H1 (cell line): ENCODE measurements at regions not wholly inside any gene's neighbourhood (a gene's known extent, or its start where the extent isn't known, plus 50 kb on each side); places are given as distances from the start of the nearest gene placed in this dataset.

Experiments
- CTCF ChIA-PET: fragments of 300-600 bp; sonication (Branson Sonifier 250); formaldehyde crosslinking; loops from one replicate; lab custom pipeline; 2021; ENCODE audit not compliant: partially characterized antibody; lab: Charles Lee
- POLR2A ChIA-PET: fragments of 300-600 bp; sonication (Branson Sonifier 250); formaldehyde crosslinking; loops from one replicate; lab custom pipeline; 2021; ENCODE audit warnings: inconsistent platforms; ENCODE audit not compliant: partially characterized antibody; lab: Charles Lee
- DNase-seq, 2 experiments: peaks; one replicate each; pipeline versions ENCODE4 v3.0.0 to v3.0.0-alpha.2; 2010 to 2022; ENCODE audit warnings: low spot score in 2 of 2, low read depth in 1 of 2, mixed read lengths in 1 of 2
- FAIRE-seq: peaks from 2 replicates; lab custom pipeline; 2011; peaks lifted over from hg19 to GRCh38; lab: Jason Lieb, UNC
- H2AFZ ChIP-seq: 2 replicates; pipeline ENCODE4 v1.8.1; 2012; ENCODE audit warnings: low read length, inconsistent platforms
- H2AK5ac ChIP-seq: 2 replicates; pipeline ENCODE4 v1.6.1; 2013; ENCODE audit warnings: low read depth, low read length
- H2BK120ac ChIP-seq: replicated peaks from 2 replicates; pipeline ENCODE3; 2013; ENCODE audit warnings: low read depth, low read length, inconsistent platforms
- H2BK12ac ChIP-seq: 2 replicates; pipeline ENCODE4 v1.6.1; 2013; ENCODE audit warnings: low read depth, low read length
- H2BK15ac ChIP-seq: 2 replicates; pipeline ENCODE4 v1.6.1; 2013; ENCODE audit warnings: low read length
- H2BK20ac ChIP-seq: 2 replicates; pipeline ENCODE4 v1.6.1; 2013; ENCODE audit warnings: low read length
- H2BK5ac ChIP-seq: 2 replicates; pipeline ENCODE4 v1.6.1; 2013; ENCODE audit warnings: low read depth, low read length
- H3K14ac ChIP-seq: 2 replicates; pipeline ENCODE4 v1.6.1; 2013; ENCODE audit warnings: inconsistent platforms; ENCODE audit not compliant: insufficient read length
- H3K18ac ChIP-seq: 2 replicates; pipeline ENCODE4 v1.6.1; 2013; ENCODE audit warnings: low read length; ENCODE audit errors: extremely low read depth
- H3K23ac ChIP-seq: 2 replicates; pipeline ENCODE4 v1.6.1; 2013; ENCODE audit warnings: inconsistent platforms; ENCODE audit not compliant: insufficient read length
- H3K23me2 ChIP-seq: 2 replicates; pipeline ENCODE4 v1.6.1; 2013; ENCODE audit warnings: low read depth, low read length
- H3K27ac ChIP-seq: 2 replicates; pipeline ENCODE4 v1.6.1; 2011; ENCODE audit warnings: low read depth, low read length, inconsistent platforms
- H3K27me3 ChIP-seq, 4 experiments: replicated peaks in 1 of 4; 1 replicate in 1 of 4; 2 replicates in 3 of 4; pipeline versions ENCODE4 v1.6.1 to v1.8.1; 2011 to 2013; ENCODE audit warnings: low read length in 3 of 4, mild to moderate bottlenecking in 3 of 4, inconsistent platforms in 2 of 4, mixed read lengths in 2 of 4, moderate library complexity in 1 of 4; ENCODE audit not compliant: control insufficient read depth in 3 of 4, insufficient read depth in 3 of 4; ENCODE audit errors: extremely low read depth in 1 of 4
- H3K36me3 ChIP-seq, 4 experiments: 2 replicates each; pipeline versions ENCODE4 v1.6.1 to v1.8.1; 2011 to 2013; ENCODE audit warnings: mild to moderate bottlenecking in 4 of 4, low read length in 3 of 4, moderate library complexity in 2 of 4, control low read depth in 1 of 4, inconsistent platforms in 1 of 4; ENCODE audit not compliant: insufficient read depth in 4 of 4, control insufficient read depth in 2 of 4
- H3K4ac ChIP-seq: replicated peaks from 2 replicates; pipeline ENCODE3; 2013; ENCODE audit warnings: low read length, low read depth, mixed read lengths, inconsistent platforms; ENCODE audit not compliant: insufficient read length
- H3K4me1 ChIP-seq, 4 experiments: replicated peaks in 1 of 4; 1 replicate in 1 of 4; 2 replicates in 3 of 4; pipeline versions ENCODE4 v1.6.1 to v1.8.1; 2011 to 2013; ENCODE audit warnings: low read length in 3 of 4, inconsistent platforms in 2 of 4, mixed read lengths in 1 of 4; ENCODE audit not compliant: insufficient read depth in 4 of 4, control insufficient read depth in 3 of 4
- H3K4me2 ChIP-seq, 2 experiments: 2 replicates each; pipeline versions ENCODE4 v1.6.1 to v1.8.1; 2011 to 2013; ENCODE audit warnings: low read depth in 2 of 2, low read length in 2 of 2, control low read depth in 1 of 2, inconsistent platforms in 1 of 2, mild to moderate bottlenecking in 1 of 2; ENCODE audit not compliant: insufficient read depth in 1 of 2
- H3K4me3 ChIP-seq, 4 experiments: fragments of 200-600, 300-600 bp in 1 of 4; sonication (generic), shearing (Covaris generic), sonication (Bioruptor Twin) in 1 of 4; 2 replicates each; pipeline versions ENCODE4 v1.5.1 to v1.8.1; 2011 to 2016; ENCODE audit warnings: low read length in 4 of 4, low read depth in 3 of 4, control low read depth in 2 of 4, inconsistent platforms in 2 of 4, mild to moderate bottlenecking in 2 of 4, mixed read lengths in 1 of 4, moderate library complexity in 1 of 4; ENCODE audit not compliant: insufficient read depth in 2 of 4; ENCODE audit errors: extremely low read depth in 1 of 4
- H3K56ac ChIP-seq: replicated peaks from 2 replicates; pipeline ENCODE3; 2013; ENCODE audit warnings: low read depth, mild to moderate bottlenecking, mixed read lengths, low read length, inconsistent platforms; ENCODE audit not compliant: insufficient read length
- H3K79me1 ChIP-seq: 2 replicates; pipeline ENCODE4 v1.6.1; 2013; ENCODE audit warnings: low read depth, low read length, control low read depth
- H3K79me2 ChIP-seq, 2 experiments: 2 replicates each; pipeline versions ENCODE4 v1.6.1 to v1.8.1; 2012 to 2013; ENCODE audit warnings: low read length in 2 of 2, mild to moderate bottlenecking in 2 of 2, inconsistent platforms in 1 of 2; ENCODE audit not compliant: insufficient read depth in 2 of 2, control insufficient read depth in 1 of 2
- H3K9ac ChIP-seq, 4 experiments: replicated peaks in 1 of 4; 1 replicate in 1 of 4; 2 replicates in 3 of 4; pipeline versions ENCODE4 v1.6.1 to v1.8.1; 2011 to 2013; ENCODE audit warnings: low read depth in 3 of 4, low read length in 3 of 4, control low read depth in 2 of 4, mild to moderate bottlenecking in 2 of 4, moderate library complexity in 2 of 4, inconsistent platforms in 1 of 4; ENCODE audit errors: extremely low read depth in 1 of 4
- H3K9me3 ChIP-seq, 2 experiments: 2 replicates each; pipeline versions ENCODE4 v1.6.1 to v1.8.1; 2012 to 2013; ENCODE audit warnings: mild to moderate bottlenecking in 2 of 2, moderate library complexity in 2 of 2, control low read depth in 1 of 2, inconsistent platforms in 1 of 2, low read depth in 1 of 2, low read length in 1 of 2, mixed read lengths in 1 of 2; ENCODE audit not compliant: insufficient read depth in 2 of 2
- H4K20me1 ChIP-seq, 2 experiments: replicated peaks in 1 of 2; 2 replicates each; pipeline versions ENCODE3 to v1.8.1; 2011 to 2013; ENCODE audit warnings: inconsistent platforms in 2 of 2, low read length in 2 of 2, mild to moderate bottlenecking in 1 of 2; ENCODE audit not compliant: insufficient read depth in 2 of 2, control insufficient read depth in 1 of 2
- H4K5ac ChIP-seq: 2 replicates; pipeline ENCODE4 v1.6.1; 2013; ENCODE audit warnings: low read length, low read depth, mixed read lengths, inconsistent platforms; ENCODE audit not compliant: insufficient read length
- H4K8ac ChIP-seq: 2 replicates; pipeline ENCODE4 v1.8.0; 2013; ENCODE audit warnings: mild to moderate bottlenecking, moderate library complexity, low read length, inconsistent platforms; ENCODE audit not compliant: insufficient read depth; ENCODE audit errors: extremely low read depth
- H4K91ac ChIP-seq: replicated peaks from 2 replicates; pipeline ENCODE3; 2013; ENCODE audit warnings: low read length, mixed read lengths, inconsistent platforms; ENCODE audit not compliant: insufficient read length
- ASH2L ChIP-seq: fragments of 200-600, 300-600 bp; sonication (generic); IDR thresholded peaks from one replicate; pipeline ENCODE4 v1.7.1; 2017; ENCODE audit warnings: low read length
- CBX8 ChIP-seq: fragments of 300-800, 300-1000 bp; sonication (generic); IDR thresholded peaks from 2 replicates; pipeline ENCODE4 v1.7.1; 2016; ENCODE audit warnings: low read depth, low read length, borderline replicate concordance
- CEBPB ChIP-seq: IDR thresholded peaks from 2 replicates; pipeline ENCODE4 v1.6.1; 2012; ENCODE audit warnings: low read depth, low read length
- CREB1 ChIP-seq: IDR thresholded peaks from 2 replicates; pipeline ENCODE4 v1.6.1; 2012; ENCODE audit warnings: inconsistent platforms
- CTBP2 ChIP-seq: IDR thresholded peaks from 2 replicates; pipeline ENCODE4 v1.7.0; 2011; ENCODE audit warnings: borderline replicate concordance, mild to moderate bottlenecking, moderate library complexity, mixed read lengths, low read length; ENCODE audit not compliant: insufficient read depth, insufficient read length
- FOSL1 ChIP-seq: IDR thresholded peaks from 2 replicates; pipeline ENCODE4 v1.6.1; 2011; ENCODE audit warnings: mild to moderate bottlenecking, low read depth, low read length, moderate library complexity; ENCODE audit not compliant: insufficient read depth
- HDAC6 ChIP-seq: IDR thresholded peaks from one replicate; pipeline ENCODE4 v1.7.1; 2012; ENCODE audit warnings: low read depth, mild to moderate bottlenecking, inconsistent platforms, low read length, moderate library complexity
- SAP30 ChIP-seq: fragments of 300-600 bp; sonication (generic); IDR thresholded peaks from 2 replicates; pipeline ENCODE4 v1.7.1; 2012; ENCODE audit warnings: low read length, moderate library complexity, mild to moderate bottlenecking, inconsistent platforms; ENCODE audit not compliant: insufficient read depth, insufficient replicate concordance
- SRF ChIP-seq: IDR thresholded peaks from 2 replicates; pipeline ENCODE4 v1.6.1; 2011; ENCODE audit warnings: mild to moderate bottlenecking, low read depth, low read length, moderate library complexity

DNA sequence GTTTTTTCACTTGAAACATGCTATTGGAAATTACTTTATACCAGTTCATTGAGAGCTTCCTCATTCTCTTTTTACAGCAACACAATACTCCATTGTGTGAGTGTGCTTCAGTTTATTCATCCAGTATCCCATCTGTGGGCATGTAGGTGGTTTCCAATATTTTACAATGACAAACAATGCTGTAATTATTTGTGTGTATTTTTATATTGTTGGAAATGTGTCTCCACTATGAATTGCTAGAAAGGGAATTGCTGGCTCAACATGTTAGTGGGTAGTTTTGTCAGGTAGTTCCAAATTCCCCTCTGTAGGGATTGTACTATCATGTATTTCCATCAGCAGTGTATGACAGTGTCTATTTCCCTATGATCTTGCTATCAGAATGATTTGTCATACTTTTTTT is 65.8 kb upstream of the MAGI1 start:
- Histone ChIP-seq H3K4ac (no peak overlapping the region), H3K79me2 (no peaks in the 10 kb centered on the region), H4K5ac (no peak overlapping the region), H3K18ac (no peak overlapping the region), H2AFZ (no peak overlapping the region), H3K9me3 (no peaks in the 10 kb centered on the region), H3K27ac (no peak overlapping the region), H3K23ac (no peak overlapping the region), H3K4me3 (no peak overlapping the region), H2BK120ac (no peak overlapping the region), H3K4me1 (peaks cover 0 to 5% (median 4%) of the 10 kb centered on the region in 4 experiments; a peak in 5 of 7 replicates), H3K4me2 (no peak overlapping the region), H2BK5ac (no peak overlapping the region), H3K14ac (no peak overlapping the region), H4K91ac (no peak overlapping the region), H2BK20ac (no peak overlapping the region), H3K56ac (no peak overlapping the region), H3K9ac (no peak overlapping the region), H3K36me3 (no peaks in the 10 kb centered on the region), H4K8ac (no peak overlapping the region), H4K20me1 (no peaks in the 10 kb centered on the region), H2AK5ac (no peak overlapping the region), H2BK15ac (no peak overlapping the region), H3K27me3 (no peaks in the 10 kb centered on the region), H3K23me2 (no peaks in the 10 kb centered on the region), H2BK12ac (no peak overlapping the region), H3K79me1 (no peaks in the 10 kb centered on the region)
- DNase-seq: no peak
- ChIA-PET CTCF (interaction anchor here (1.2 kb wide), 1 partner anchor 9 kb away, joined by 3 read pairs; no protein-coding TSS in a partner anchor), POLR2A (no interaction called here)
- TF ChIP-seq CTBP2: no peak
- TF ChIP-seq CEBPB: no peak
- no peak for TF ChIP-seq CBX8
- TF ChIP-seq CREB1: no peak
- TF ChIP-seq SRF: no peak
- TF ChIP-seq HDAC6: no peak
- no peak for TF ChIP-seq ASH2L
- TF ChIP-seq FOSL1: no peak
- no peak for TF ChIP-seq SAP30
- no peak for FAIRE-seq
